ENCODE measurements at regions not wholly inside any gene's neighbourhood (a gene's known extent, or its start where the extent isn't known, plus 50 kb on each side); places are given as distances from the start of the nearest gene placed in this dataset.
A peak's percentile ranks its signal among the peaks of the same experiment; 100 is the strongest.

DNA sequence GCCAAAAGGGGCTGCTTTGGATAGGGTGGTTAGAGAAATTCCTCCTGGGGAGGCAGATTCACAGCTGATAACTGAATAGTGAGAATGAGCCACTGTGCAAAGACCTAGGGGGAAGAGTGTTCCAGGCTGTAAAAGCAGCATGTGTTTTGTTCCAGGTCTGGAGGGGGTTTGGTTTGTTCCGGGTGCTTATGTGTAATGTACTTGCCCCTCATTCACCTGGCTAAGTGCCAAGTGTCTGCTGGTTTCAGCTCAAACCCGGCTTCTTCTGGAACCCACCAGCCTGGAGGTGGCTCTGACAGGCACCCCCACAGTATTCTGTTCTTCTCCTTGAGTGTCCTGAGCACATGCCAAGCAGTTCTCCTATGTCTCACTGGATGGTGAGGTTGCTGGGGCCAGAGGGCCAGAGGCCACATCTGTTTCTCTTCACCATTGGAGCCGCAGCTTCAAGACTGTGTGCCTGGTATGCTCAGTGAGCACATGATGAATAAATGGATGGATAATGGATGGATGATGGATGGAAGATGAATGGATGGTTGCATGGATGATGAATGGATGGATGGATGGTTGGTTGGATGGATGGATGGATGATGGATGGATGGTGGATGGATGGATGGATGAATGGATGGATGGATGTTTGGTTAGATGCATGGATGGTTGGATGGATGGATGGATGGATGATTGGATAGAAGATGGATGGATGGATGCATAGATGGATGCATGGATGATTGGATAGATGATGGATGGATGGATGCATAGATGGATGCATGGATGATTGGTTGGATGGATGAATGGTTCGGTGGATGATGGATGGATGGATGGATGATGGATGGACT is 227.6 kb downstream of the BMP7 start:
- DNase-seq, result peak; percentile 30

DNA sequence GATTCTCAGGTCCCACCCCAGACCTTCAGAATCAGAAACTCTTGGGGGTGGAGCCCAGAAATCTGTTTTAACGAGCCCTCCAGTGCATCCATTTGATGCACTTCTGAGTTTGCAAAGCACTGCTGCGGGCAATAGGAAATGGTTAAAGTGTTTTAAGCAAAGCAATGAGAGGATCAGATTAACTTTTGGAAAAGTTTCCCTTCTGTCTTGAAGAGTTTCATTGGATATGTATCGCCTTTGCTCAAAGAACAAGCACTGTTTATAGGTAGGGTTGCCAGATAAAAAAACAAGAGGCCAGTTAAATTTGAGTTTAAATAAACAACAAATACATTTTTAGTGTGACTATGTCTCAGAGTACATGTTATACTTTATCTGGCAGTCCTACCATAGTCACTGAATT is 226.0 kb downstream of the BMP7 start:
- DNase-seq, result no peak

DNA sequence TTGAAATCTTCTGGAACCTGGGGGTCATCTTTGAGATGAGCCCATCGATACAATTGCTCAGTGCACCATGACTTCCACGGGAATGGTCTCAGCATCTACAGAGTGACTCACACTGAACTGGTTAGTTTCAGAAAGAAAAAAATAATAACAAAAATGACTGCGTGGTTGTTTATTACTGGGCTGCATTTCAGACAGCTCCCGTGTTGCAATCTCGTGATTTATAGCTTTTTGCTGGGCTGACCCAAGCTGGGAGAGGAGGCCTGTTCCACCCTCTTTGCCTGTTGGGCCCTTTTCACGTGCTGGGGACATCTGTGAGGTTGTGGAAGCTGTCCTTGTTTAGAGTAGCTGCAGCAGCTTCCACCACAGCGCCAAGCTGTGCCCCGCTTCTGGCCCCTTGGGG is 225.5 kb downstream of the BMP7 start:
- peak; percentile 74 for DNase-seq

DNA sequence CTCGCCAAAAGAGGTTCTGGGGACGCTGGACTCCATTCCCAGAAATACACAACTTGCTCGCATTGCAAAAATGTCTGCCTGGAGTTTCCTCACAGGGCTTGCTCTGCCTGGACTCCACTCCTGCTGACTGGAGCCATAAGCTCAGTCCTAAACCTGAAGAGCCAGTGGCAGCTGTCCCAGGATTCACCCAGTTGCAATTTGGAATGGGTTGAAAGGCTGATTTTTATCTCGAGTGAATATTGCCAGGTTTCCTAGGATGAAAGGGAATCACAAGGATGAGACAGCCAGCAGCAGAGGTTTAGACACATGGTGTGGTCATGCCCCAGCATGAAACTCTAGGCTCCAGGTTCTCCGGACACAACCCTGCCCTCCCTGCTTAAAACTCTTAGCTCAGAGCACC is 223.3 kb downstream of the BMP7 start:
- no peak for DNase-seq

DNA sequence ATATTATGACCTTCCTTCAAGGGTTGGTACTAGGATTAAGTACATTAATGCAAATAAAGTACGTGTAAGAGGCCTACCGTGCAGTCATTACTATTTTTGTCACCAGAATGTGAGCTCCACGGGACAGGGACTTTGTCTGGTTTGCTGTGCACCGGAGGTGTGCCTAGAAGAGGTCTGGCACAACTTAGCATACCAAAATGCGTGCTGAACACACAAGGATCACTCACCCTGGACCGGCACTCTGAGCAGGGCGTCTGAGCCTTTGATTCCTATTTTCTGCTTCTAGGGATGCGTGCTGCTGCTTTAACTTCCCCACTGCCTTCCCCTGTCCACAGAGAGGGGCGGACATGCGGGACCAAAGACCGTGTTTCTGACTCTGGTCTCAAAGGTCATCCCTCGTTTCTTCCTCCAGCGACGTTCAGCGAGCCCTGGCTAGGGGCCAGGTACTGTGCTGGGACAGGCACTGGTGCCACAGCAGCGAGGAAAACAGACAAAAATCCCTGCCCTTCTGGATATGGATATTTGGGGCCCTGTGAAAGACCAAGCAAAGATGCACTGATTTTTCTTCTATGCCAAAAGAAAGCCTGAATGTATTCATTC is 222.7 kb downstream of the BMP7 start:
- DNase-seq, result no peak

DNA sequence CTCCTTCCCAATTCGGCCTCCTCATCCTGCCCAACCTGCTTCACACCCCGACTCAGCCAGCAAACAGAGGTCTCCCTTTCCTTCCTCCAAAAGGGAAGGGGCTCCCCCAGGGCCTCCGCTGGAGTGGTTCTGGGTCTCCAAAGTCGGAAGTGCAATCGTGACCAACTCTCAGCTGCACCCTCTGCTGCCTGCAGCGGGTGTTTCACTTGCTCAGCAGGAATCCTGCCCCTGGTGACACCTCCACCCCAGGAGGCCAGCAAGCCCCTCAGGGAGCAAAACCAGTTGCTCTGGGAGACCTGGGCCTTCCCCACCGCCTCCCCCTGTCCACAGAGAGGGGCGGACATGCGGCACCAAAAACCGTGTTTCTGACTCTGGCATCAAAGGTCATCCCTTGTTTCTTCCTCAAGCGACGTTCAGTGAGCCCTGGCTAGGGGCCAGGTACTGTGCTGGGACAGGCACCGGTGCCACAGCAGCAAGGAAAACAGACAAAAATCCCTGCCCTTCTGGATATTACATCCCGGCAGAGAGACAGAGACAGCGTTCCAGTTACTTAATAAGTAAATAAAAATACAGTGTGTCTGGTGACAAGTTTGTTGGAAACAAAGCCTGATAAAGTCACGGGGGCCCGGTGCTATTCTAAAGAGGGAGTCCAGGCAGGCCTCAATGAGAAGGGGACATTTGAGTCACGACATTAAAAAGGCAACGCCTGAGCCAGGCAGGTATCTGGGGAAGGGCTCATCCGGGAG is 219.0 kb downstream of the BMP7 start:
- no peak for DNase-seq

DNA sequence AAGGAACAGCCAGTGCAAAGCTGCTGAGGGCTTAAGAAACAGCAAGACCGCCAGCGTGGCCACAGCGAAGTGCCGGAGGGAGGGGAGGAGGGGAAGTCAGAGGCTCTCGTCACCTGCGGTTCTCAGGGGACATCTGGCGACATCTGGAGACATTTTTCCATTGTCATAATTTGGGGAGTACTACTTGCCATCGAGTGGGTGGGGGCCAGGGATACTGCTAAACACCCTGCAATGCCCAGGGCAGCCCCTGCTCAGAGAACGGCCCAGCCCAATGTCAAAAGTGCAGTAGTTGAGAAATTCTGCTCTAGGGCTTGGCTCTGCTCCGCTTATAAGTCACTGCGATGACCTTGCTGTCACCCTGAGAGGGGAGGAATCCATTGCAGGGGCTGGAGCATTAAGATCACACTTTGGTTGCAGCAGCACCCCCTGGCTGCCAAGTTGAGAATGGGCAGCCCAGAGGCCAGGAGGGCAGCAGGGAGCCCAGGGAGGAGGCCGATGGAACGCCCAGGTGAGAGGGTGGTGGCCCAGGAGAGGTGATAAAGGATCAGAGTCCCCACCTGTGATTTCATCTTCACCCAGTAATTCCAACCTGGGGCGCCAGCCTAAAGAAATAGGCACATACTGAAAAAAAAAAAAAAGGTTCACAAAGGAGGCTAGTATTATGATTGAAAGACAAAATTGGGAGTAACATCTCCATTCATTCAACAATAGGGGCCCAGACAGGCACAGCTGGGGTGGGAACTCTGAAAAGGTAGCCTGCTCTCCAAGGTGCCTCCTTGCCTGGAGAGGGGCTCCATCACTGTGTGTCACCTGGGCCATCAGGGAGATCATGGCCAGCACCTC is 218.2 kb downstream of the BMP7 start:
- DNase-seq, result peak; percentile 69

DNA sequence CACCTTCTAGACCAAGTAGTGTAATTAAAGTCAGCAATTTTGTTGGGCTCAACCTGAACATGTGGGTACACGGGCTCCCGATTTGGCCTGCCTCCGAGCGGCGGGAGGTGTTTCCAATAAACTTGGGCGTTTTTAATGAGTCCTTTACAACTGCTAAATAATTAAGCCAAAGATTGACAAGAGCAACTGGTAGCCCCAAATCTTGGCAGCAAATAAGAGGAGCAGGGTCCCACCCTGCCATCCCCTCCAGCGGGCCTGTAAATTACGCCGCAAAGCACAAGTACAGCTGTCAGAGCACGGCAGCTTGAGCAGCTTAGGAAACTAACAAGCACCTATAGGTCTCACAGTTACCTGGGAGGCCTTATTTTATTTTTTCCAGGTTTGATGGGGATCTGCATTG is 217.1 kb downstream of the BMP7 start:
- DNase-seq, result no peak

DNA sequence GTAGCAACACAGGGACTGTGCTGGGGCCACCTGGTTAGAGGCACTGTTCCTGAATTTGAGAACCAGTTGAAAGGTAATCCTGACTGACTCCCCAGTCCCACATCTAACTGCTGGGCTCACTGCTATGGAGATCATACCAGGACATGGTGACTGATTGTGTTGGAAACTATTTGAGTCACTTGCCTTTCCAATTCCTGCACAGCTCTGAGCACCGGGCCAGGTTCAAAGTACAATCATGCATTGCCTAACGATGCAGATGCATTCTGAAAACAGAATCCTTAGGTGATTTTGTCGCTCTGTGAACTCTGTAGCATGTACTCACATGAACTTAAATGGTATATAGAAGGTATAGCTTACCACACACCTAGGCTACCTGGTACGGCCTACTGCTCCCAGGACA is 215.3 kb downstream of the BMP7 start:
- no peak for DNase-seq

DNA sequence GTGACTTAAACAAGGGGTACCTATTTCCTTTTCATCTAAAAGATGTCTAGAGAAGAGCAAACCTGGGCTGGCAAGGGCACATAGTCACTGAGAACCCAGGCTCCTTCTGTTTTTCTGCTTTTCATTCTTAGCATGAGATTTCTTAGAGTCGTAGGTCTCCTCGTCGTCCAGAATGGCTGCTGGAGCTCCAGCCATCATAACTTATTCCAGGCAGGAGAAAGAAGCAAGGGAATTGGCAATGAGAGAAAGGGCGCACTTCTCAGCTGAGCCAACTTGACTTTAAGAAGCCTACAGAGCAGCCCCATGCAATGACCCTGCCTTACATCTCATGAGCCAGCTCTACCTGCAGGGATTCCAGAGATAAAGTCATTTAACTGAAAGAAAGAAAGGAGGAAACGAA is 213.4 kb downstream of the BMP7 start:
- DNase-seq, result no peak

DNA sequence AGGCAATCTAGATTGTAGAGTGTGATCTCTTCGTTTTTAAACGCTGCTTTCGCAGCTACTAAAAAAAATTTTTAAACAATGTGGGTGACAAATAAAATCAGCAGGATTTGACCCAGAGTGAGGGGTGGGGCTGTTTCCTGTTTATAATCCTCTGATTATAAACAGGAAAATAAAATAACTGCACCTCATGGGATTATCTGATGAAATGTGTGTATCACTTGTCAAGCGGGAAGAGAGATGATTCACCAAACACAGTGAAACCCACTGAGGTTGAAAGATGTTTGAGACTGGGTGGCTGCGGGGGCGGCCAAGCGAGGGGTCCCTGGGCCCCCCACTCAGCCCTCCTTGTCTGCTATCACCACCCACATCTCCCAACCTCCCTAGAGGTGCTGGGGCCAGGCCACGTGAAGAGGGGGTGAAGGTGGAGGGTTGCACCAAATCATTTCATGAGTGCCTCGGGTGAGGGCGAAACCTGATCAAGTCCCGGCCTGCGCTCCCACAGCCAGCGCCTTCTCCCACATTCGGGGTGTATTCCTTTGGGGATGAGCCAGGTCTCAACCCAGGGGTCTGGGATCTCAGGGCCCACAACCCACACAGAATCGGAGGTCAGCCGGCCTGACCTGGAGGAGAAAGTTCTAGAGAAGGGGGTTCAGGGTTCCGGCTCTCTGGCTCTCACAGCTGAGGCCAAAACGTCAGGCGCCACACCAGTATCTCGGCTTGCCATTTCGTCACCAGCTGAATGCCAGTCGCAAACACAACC is 212.5 kb downstream of the BMP7 start:
- no peak for DNase-seq

DNA sequence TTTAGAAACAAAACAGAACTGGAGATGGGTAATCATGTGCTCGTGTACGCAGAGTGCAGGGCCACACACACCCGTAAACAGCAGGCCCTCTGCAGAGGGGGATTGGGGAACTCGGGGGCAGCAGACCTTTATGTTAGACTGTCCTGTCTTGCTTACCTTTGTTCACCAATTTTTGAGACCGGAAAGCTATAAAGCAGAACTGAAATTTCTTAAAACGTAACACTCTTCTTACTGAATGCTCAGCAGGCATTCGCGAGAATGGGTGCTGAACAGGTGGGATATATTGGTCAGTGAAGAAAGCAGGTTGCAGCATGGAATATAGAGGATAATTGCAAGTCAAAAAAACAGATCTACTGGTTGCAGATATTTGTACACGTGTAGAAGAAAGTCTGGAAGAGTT is 211.1 kb downstream of the BMP7 start:
- no peak for DNase-seq

DNA sequence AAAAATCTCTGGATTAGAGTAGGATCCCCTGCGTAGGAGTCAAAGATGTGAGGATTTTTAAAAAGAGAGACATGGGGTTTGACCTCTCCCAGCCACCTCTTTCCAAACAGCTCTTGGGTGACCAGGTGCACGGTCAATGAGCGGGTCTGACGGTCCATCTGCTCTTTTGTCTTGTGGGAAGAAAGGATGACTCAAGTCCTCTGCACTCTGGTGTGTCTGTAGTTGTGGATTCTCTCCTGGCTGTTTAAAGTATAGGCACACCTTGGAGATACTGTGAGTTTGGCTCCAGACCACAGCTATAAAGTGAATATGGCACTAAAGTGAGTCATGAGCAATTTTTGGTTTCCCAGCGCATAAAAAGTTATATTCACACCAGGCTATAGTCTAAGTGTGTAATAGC is 209.8 kb downstream of the BMP7 start:
- DNase-seq, result no peak

DNA sequence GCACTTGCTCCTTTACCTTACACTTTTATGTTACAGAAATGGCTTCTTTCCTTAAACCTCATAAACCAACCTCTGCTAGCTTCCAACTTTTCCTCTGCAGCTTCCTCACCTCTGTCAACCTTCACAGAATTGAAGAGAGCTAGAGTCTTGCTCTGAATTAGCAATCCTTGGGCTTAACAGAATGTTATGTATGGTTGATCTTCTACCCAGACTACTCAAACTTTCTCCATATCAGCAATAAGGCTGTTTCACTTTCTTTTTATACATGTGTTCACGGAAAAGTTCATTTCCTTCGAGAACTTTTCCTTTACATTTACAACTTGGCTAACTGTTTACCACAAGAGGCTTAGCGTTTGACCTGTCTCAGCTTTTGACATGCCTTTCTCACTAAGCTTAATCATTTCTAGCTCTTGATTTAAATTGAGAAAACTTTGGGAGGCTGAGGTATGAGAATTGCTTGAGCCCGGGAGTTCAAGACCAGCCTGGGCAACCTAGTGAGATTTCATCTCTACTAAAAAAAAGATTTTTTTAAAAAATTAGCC is 207.3 kb downstream of the BMP7 start:
- no peak for DNase-seq

DNA sequence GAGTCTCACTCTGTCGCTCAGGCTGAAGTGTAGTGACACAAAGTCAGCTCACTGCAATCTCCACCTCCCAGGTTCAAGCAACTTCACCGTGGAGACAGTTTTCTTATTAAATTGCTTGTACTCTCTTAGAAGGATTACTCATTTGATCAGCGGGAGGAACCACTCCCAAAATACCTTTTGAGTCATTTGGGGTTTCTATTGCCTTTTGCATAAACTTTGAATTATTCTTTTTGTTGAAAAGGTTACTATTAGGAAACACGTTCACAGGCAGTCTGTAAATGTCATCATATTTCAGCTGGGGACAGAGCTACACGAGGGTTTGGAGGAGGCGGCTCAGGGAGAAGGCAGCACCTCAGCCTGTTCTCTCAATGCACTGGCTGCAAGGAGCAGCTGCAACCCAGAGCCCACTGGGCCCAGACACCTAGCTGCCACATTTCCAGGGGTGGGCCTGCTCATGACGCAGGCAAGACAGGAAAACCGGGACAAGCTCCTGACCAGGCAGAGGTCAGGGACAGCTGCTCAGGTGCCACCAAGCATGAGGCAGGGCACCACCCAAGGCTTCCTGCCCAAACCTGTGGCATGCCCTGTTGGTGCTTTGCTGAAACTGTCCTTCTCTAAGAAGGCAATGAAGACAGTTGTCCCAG is 205.9 kb downstream of the BMP7 start:
- no peak for DNase-seq

DNA sequence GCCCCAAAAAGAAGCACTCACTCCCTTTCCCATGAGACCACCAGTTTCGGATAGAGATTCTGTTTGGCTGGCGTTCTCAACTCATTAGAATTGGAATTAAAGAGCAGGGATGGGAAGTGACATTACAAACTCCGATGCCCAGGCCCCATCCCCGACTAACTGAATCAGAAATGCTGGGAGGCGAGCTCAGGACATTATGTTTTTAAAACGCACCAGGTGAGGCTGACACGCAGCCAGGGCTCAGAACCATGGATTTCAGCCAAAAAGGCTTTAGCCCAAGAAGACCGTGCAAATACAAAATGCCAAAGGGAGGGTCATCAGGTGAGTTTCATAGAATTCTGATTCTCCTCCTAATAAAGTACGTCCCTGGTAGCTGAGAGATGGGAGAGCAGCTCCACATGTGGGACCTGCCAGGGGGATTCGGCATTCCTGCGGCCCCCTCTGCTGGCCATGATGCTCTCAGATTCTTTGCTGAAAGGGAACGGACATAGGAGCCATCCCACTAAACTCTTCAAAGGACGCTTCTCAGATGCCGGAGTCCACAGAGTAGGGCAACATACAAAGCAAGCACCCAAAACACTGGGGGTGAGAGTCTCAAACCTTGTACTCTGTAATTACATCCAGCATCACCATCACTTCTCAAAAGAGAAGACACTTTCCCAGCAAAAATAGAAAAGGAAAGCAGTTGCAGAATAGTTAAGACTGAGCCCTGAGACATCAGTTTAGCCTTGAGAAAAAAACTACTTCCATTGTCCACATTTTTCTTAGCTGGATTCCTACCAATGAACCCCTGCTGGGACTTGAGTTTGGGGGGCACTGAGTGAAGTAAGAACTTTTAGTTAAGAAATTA is 205.2 kb downstream of the BMP7 start:
- DNase-seq, result peak; percentile 46

DNA sequence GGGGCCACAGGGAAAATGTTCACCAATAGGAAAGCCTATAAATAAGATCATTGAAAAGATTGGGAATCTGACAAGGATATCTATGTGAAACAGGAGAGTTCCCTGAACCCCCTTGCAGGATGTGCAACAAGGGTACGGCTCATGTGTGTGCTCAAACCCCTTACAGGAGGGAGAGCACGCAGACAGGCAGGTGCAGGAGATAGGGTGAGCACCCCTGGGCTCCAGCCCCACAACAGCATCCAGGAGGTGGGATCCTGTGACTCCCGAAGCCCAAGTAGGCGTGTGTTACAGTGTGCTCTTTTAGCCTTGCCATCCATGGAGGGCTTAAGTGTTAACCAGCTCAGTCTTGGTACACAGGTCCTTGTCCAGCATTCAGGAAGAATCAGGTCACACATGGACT is 204.2 kb downstream of the BMP7 start:
- DNase-seq, result no peak

DNA sequence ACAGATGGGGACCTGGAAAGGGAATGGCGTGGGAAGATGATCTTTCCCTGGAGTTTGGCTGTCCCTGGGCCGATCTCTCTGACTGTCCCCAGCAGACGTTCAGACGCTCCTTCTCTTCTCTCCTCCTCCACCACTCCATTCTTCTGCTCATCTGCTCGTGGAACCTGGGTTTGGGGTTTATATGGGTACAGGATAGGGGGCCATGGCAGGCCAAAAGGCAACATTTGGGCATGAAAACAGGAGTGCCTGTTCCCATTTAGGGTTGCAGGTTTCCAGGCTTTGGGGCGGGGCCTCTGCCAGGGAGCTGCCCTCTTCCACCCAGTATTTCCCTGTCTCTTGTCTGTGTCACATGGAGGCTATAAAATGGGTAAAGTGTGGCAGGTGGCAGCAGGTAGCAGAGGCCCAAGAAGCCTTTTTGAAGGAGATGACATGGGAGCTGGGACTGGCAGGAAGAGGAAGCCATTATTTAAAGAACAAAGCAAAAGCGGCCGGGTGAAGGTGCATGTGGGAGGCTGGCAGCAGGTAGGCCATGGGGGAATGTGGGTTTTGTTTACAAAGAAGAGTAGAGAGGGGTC is 203.7 kb downstream of the BMP7 start:
- no peak for DNase-seq

DNA sequence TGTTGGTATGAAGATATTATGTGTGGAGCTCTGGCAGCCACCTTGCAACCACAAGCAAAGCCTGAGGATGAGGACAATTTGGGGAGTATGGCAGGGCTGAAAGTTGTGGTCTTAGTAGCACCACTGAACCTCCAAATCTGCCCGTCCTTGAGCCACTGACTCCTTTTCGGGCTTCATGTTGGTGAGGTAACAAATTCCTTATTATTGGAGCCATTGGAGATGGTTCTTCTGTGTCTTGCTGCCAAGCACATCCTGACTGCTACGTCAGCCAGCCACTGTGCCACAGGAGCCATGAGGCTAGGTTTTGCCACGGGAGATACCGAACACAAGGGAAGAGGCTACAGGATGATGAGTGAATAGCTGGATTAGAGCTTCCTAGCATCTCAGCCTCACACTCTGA is 201.6 kb downstream of the BMP7 start:
- DNase-seq, result no peak

DNA sequence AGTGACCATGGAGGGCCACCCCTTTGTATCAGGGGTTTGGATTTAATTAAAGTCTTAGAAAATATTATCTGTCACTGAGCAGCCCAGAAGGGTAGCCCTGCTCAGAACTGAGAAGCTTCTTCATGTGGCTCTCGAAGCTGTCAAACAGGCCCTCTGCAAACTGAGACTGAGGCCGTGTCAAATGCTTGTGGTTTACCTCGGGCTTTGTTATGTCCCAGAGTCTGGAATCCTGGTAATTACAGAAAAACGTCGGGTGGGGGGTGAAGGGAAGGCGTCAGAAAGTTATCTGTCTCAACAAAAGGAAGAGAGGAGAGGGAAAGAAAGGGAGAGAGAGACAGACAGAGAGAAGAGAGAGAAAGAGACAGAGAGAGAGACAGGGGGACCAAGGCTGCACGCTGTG is 200.8 kb downstream of the BMP7 start:
- DNase-seq, result no peak
